GM21786 (cell line): ENCODE measurements at regions not wholly inside any gene's neighbourhood (a gene's known extent, or its start where the extent isn't known, plus 50 kb on each side); places are given as distances from the start of the nearest gene placed in this dataset.
"Not testable (repeated sequence)": the region's sequence is repeated elsewhere in the genome, so short reads cannot be mapped to it uniquely, and the experiment has no call there.

ENCODE experiments used
- ATAC-seq: cut with Tn5 transposase; IDR thresholded peaks from one replicate; pipeline ENCODE4 v1.9.1; 2021; ENCODE audit not compliant: unreplicated experiment

DNA sequence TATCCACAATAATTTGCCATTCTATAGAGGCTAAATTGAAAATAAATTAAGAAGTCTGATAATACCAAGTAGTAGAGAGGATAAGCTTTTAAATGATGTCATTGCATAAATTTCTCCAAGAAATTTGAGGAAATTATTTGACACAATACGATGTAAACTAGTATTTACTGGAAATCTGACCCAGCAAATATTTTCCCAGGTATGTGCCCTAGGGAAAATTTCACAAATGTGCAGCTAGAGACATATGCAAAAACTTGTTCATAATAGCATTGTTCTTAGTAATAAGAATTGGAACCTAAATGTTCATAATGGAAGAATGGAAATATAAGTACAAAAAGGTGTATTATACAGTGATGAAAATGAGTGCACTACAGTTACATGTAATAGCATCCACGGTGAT is 888.8 kb upstream of the SOX11 start:
- no peak for ATAC-seq

DNA sequence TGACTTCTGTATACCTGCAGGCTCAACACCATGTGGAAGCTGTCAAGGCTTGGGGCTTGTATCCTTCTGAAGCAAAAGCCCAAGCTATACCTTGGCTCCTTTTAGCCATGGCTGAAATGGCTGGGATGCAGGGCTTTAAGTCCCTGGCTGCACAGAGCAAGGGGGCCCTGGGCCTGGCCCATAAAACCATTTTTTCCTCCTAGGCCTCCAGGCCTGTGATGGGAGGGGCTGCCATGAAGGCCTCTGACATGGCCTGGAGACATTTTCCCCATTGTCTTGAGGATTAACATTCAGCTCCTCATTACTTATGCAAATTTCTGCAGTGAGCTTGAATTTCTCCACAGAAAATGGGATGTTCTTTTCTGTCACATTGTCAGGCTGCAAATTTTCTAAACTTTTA is 878.0 kb upstream of the SOX11 start:
- not testable (repeated sequence) for ATAC-seq

DNA sequence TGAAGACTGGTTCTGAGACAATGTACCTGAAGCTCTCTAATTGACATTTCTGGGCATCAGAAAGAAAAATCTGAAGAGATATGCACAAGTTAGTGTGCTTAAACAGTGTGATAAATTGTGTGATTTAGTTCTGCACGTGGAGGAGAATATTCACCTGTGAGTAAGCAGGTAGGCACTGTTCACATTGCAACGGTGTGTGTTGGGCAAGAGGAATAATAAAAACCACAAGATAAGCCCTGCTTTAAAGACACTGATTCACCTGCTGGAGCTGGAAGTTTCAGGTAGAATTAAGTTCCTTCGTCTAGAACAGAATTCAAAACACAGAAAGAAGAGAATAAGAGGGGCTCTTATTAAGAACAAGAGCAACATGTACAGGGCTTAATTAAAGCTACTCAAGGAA is 864.3 kb upstream of the SOX11 start:
- ATAC-seq: no peak

DNA sequence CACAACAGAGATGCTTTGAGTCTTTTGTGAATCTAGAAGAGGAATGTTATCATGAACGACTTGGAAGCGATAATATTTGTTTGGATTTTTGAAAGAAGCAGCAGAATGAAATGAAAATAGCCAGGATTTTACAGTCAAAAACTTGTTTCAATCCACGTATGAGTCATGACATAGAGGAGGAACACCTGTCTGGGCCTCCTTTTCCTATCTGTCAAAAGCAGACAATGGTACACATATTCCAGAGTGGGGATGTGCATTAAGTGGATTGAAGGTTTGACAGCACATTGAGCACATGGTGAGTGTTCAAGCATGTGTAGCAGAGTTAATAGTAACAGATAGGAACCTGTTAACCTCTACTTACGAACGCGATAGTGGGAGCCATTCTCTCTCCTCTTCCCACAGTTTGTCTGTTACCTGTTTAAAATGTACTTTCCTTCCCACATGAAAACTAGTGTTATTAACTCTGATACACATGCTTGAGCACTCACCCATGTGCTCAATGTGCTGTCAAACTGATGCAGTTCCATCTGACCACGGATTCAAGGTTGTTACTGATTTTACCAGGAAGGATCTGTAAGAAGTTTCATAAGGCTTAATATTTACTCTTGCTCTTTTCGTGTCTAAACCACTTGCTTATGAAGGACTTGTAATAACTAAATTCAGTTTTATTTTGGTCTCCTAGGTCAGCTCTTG is 863.4 kb upstream of the SOX11 start:
- ATAC-seq: no peak

DNA sequence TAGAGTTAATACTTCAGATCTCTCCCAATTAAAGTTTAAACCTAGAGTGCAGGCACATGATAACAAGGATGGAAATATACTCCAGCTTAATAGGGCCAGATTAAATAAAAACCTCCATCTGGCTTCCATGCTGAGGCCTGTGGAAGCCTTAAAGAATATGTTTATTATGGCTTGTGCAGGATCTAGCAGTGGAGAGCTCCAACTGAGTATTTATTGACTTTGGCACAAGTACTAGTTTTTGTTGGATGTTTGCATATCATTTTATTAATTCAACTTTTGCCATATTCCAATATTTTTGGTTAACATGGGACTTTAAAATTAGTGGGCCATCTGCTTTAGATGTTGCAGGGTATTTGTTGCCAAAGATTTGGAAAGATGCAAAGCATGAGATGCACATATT is 860.4 kb upstream of the SOX11 start:
- no peak for ATAC-seq

DNA sequence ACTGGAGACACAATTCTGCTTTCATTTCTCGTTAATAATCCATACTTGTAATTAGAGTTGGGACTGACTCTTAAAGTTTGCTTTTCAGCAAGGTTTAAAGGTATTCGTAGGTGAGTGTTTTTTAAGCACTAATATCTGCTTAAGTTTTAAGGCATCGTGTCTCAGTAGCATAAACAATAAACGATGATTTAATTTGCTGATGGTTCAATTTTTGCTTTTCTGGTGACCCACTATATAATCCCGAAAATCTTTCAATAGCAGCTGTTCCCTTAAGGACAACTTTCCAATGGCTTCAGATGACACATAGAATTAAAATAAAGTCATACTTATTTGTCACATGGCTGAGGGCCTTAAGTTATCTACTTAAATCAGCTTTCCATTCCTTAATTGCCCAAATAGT is 859.5 kb upstream of the SOX11 start:
- no peak for ATAC-seq

DNA sequence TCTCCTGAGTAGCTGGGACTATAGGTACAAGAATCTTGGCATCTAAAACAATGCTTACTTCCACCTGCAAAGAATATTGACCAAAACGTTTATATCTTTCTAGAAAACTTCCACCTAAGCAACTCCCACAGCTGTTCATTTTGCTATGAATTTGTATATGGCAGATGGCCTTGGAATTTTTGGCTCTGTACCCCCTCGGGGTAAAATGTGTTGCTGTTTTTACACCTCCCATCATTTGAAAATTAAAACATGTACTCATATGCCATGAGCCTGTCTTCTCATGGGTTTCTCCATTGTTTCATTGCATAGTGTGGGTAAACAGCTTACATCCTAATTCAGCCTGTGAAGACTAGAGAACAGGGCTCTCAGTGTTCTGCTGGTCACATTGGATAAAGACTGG is 853.6 kb upstream of the SOX11 start:
- no peak for ATAC-seq

DNA sequence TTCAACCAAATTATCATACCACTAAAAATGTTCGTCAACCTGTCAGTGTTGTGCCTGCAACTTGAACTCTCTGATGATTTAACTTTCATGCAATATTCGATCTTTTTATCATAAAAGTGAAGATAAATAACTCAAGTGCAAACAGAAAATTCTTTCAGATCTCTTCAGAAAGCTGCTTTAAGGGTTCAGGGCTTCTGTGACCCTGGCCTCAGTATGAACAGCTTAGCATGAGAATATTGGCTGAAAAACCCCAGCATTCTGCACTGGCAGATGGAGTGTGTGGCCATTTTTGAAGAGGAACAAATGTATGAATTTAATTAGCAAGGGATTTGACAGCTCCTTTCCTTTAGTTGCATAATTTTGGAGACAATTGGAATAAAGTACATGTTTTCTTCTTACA is 851.4 kb upstream of the SOX11 start:
- no peak for ATAC-seq

DNA sequence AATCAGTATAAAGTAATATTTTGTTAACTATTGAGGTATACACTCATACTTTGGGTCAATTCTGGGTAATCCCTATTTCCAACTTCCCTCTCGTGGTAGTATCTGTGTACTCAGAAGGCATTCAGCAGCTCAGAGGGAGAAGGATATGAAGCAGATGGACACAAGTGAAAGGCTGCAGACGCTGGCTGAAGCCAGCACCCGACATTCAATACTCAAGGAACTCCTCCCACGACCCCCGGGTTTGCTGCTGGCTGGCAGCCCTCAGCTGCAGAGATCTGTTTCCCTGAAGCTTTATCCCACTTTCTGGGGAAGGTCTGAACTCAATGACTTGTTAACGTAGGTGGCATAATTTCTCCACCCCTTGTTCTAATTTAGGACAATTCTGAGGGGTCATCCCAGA is 847.3 kb upstream of the SOX11 start:
- no peak for ATAC-seq

DNA sequence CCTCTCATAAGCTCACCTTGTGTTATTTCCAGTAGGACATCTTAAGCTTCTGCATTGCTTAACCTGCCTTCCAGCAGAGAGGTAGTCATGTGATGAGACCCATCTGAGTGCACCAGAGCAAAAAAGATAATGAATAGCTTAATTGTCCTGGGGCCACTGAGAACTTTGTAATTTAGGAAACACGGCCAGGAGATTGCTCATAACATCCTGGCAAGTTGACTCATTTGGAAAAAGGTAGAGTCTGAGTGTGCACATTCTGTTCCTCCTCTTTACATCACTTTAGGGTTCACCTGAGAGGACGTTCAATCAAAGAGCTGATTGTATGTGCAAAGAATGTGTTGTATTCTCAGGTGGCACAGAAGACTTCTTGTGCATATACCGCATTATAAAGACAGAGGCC is 830.2 kb upstream of the SOX11 start:
- ATAC-seq: no peak

DNA sequence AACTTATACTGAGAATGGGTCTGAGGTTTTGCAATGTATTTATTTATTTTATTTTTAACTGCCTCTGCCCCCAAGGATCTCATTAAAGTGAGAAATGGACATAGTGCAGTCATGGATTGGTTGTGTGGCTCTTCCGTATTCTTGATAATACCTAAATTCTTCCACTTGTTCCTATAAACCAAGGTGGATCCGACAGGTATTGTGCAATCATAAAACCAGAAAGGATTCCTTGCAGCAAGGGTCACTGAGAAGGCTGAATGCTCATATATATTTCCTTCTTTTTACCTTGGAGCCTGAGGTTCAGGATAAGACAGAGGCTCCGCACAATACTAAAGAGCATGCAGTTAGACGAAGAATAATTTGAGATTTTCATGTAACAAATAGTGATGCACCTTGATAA is 826.0 kb upstream of the SOX11 start:
- ATAC-seq: no peak

DNA sequence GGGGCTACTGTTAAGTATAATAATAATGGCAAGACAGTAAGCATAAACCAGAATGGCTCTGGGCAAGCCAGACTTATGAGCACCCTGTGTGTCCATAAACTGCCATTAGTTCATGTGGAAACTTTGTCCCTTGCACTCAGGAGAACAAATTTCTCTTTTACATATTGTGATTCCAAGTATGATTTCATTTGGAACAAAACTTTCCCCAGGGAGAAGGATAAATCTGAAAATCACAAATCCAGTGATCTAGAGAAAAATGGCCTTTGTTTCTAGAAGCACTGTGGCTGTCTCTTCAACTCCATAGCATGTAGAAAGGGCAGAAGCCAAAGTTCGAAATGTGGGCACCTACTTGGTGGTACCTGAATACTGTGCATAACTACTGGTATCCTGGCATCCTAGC is 823.7 kb upstream of the SOX11 start:
- ATAC-seq: no peak

DNA sequence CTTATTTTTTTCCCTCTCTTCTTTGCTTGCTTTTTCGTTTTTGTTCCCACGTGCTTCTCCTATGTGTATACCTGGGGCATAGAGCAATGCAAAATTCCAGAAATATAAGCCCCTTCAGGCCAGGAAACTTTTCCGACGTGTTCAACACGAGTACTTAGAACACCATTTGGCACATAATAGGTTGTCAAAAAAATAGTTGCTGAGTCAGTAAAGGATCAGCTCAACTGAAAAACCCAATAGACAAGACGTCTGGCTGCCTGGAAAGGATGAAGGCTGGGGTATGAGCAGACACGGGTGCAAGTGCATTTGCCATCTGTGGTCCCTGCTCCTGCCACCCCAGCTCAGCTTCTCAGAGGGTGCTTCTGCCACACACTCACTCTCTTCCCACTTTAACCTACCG is 823.0 kb upstream of the SOX11 start:
- ATAC-seq: no peak

DNA sequence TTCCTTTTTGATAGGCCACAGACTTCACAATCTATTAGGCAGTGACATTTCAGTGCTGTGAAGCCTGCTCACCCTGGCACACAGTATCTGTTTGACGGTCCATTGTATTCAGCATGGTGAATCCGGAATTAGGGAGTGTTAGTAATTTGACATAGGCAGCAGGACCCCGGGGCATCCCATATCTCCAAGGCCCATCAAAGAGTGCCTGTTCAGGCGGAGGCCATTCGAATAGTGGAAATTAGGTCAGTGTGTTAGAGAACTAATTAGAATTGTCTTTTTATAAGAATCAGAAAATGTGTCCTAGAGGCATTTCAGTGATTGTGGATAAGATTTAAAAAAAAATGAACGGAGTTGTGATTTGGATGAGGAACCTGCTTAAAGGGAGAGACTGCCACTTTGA is 818.8 kb upstream of the SOX11 start:
- no peak for ATAC-seq

DNA sequence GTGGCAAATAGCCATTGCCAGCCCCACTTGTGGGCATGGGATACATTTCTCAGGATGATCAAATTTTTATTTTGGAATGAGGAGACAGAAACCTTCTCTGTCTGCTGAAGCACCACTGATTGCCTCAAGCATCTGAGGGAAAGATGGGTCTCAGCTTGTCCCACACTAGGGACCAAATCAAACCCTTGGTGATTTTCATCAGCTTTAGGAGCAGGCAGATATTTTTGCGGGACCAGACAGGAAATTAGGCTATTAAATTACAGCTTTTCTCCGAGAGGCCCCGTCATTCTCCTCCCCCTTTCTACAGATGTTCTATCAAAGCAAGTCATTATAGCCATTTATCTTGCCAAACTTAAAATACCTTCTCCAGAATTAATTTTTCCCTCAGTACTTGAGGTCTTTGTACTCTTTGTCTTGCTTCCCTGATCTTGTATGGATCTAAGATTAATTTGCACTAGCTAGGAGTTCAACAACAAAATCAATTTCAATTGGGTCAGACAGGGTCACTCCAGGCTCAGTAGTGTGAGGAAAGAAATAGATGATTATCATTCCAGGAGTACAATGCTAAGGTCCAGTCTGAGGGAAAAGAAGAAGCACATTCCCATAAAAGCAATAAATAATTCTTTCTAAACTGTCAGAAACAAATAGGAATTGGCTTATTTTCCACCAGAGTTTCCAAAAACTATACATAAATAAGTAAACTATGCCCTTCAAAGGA is 818.1 kb upstream of the SOX11 start:
- ATAC-seq: no peak

DNA sequence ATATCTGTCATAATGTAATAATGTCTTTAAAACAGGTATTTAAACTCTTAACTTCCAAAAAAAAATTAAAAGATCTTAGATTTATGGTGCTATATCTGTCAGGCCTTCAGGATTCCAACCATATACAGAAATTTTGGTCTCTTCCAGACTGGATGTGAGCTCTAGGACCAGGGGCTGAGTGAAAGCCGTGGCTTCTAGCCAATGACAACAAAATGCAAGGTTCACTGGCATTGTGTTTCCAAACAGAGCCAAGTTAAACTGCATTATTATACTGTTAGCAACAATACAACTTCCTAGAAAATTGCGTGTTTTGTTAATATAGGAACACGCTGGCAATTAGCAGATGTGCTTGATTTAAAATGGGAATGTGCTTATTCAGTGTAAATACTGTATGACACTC is 809.8 kb upstream of the SOX11 start:
- ATAC-seq: no peak

DNA sequence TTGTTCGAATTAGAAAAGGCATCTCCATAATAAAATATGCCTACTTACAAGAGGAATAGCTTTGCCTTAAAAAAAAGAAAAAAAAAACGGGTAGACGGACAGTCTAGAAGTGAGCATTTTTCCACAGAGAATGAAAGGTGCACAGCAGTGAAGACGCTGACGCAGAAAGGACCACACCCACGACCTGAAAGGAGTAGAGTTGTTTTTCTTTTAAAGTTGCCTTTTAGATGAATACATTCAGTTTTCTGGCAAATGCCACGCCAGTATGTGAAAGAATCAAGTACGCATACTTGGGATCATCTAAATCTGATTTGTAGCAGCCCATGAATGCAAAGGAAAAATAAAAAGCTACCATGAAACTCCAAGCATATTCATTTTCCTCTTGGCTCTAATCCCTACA is 809.2 kb upstream of the SOX11 start:
- no peak for ATAC-seq

DNA sequence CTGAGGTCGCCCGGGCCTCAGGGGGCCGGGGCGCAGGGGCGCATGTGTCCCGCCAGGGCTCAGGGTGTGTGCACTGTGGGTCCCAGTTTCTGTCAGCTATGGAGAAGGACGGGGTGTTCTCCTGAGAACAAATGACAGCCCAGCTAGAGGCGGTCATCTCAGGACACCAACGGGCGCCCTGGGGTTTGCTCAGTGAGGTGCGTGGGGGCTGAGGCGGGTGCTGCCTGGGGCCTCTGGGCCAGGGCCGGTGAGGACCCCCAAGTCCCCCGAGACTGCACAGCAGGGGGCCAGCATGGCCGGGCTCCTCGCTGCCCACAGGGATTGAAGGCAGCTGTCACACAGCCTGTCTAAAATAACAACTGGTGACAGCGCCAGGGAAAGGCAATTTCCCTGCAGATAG is 808.8 kb upstream of the SOX11 start:
- ATAC-seq: no peak

DNA sequence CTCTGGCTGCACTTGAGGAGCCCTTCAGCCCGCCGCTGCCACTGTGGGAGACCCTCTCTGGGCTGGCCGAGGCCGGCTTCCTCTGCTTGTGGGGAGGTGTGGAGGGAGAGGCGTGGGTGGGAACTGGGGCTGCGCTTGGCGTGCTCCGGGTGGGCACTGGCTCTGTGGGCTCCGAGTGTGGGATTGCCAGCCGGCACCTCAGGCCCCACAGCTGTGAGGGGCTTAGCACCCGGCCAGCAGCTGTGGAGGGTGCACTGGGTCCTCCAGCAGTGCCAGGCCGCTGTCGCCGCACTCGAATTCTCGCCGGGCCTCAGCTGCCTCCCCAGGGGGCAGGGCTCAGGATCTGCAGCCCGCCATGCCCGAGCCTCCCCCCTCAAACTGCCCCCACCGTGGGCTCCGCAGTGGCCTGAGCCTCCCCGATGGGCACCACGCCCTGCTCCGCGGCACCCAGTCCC is 808.0 kb upstream of the SOX11 start:
- no peak for ATAC-seq

DNA sequence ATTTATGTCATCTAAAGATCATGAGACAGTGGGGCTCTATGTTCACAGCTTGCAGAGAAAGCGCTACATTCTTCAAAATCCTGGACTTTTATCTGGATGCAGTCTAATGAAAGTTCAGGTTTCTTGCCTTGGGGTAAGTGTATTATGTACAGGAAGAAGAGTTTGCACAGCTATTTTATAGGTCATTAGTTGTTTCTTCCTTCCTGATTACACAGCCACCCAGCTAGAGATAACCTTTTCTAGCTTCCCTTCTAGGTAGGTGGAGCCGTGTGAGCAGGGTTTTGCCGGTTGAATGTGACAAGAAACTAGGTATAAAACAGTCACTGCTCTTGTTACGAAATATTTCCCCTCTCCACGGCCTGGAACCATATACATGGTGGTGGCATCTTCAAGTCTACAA is 800.8 kb upstream of the SOX11 start:
- ATAC-seq: no peak

DNA sequence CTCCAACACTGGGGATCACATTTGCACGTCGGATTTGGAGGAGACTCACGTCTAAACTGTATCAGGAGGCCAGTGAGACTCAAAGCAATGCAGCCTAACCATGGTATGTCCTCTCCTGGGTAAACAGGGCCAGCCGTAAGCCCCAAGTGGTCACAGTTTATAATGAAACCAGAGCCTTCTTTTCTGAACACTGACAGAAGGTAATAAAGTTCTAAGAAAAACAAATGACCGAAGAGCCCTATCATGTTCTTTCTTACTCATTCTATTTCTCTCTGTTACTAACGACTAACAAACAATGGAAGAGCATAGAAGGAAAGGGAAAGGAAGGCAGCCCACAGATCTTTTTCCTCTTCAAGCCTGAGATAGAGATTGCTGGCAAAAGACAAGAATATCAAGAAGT is 796.8 kb upstream of the SOX11 start:
- ATAC-seq: no peak

DNA sequence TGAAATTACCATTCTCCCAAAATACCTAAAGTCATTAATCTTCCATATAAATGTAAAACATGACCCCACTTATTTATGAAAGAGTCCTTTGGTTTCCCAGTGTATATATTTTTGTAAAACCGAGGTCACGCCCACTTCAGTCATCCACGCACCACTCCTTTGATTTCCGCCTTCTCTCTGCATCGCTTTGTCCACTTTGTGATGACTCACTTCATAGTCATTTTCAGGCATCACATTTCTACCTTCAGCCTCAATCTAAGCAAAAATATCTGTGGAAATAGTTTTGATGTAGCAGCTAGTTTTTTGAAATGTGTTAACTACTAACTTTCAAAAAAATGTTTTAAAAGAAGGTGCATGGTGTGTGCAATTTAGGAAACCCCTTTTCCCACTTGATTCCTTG is 793.5 kb upstream of the SOX11 start:
- ATAC-seq: no peak

DNA sequence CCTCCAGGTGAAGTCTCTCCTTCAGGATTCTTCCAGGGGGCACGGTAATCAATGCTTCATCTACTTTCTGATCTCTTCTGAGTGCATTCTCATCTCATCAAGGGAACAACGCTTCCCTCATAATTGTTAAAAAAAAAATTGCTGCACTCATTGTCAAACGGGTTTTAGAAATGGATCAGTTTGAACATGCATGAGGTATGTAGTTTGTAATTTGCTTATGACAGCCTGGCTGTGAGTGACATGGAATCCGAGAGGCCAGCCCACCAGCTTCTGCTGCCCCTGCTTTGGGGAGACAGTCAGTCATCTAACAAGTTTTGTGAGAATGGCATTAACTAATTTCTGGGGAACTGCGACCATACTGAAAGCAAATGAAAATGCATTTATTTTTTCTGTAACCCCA is 791.9 kb upstream of the SOX11 start:
- no peak for ATAC-seq
